Fibroblast of villous mesenchyme (primary cell): ENCODE measurements at regions not wholly inside any gene's neighbourhood (a gene's known extent, or its start where the extent isn't known, plus 50 kb on each side); places are given as distances from the start of the nearest gene placed in this dataset.
"Not testable (repeated sequence)": the region's sequence is repeated elsewhere in the genome, so short reads cannot be mapped to it uniquely, and the experiment has no call there.

Source experiments
- DNase-seq: peaks from one replicate; pipeline ENCODE4 v3.0.0-alpha.2; 2010; ENCODE audit warnings: low read depth
- H3K4me3 ChIP-seq: 2 replicates; pipeline ENCODE4 v1.5.1; 2011; ENCODE audit warnings: low read depth, mild to moderate bottlenecking, low read length
- TF ChIP-seq, protein P1 (sequence below): IDR thresholded peaks from 2 replicates; pipeline ENCODE4 v1.5.1; 2012; ENCODE audit warnings: low read depth, mild to moderate bottlenecking, low read length; ENCODE audit not compliant: insufficient read depth

DNA sequence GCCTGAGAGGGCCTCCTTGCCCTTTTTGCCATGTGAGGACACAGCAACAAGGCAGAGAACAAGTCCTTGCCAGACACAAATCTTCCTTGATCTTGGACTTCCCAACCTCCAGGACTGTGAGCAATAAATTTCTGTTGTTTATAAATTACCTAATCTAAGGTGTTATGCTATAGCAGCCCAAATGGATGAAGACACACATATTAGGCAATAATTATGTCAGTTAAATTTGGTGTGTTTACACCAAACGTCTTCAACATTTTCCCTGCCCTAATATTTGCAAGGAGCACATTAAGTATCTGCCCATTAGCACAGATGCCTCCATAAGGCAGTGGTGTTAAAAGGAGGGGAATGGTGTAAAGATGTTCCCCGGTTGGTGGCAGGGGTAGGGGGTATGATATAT is 94.8 kb downstream of the ETS2 start:
- H3K4me3 ChIP-seq: no peak overlapping the region
- TF ChIP-seq, protein P1, sequence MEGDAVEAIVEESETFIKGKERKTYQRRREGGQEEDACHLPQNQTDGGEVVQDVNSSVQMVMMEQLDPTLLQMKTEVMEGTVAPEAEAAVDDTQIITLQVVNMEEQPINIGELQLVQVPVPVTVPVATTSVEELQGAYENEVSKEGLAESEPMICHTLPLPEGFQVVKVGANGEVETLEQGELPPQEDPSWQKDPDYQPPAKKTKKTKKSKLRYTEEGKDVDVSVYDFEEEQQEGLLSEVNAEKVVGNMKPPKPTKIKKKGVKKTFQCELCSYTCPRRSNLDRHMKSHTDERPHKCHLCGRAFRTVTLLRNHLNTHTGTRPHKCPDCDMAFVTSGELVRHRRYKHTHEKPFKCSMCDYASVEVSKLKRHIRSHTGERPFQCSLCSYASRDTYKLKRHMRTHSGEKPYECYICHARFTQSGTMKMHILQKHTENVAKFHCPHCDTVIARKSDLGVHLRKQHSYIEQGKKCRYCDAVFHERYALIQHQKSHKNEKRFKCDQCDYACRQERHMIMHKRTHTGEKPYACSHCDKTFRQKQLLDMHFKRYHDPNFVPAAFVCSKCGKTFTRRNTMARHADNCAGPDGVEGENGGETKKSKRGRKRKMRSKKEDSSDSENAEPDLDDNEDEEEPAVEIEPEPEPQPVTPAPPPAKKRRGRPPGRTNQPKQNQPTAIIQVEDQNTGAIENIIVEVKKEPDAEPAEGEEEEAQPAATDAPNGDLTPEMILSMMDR: no peak
- no peak for DNase-seq

DNA sequence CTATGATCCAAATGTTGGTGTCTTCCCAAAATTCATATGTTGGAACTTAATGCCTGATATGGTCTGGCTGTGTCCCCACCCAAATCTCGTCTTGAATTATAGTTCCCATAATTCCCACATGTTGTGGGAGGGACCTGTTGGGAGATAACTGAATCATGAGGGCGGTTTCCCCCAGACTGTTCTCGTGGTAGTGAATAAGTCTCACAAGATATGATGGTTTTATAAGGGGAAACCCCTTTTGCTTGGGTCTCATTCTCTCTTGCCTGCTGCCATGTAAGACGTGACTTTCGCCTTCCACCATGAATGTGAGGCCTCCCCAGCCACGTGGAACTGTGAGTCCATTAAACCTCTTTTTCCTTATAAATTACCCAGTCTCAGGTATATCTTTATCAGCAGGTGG is 94.3 kb downstream of the ETS2 start:
- not testable (repeated sequence) for DNase-seq, H3K4me3 ChIP-seq

DNA sequence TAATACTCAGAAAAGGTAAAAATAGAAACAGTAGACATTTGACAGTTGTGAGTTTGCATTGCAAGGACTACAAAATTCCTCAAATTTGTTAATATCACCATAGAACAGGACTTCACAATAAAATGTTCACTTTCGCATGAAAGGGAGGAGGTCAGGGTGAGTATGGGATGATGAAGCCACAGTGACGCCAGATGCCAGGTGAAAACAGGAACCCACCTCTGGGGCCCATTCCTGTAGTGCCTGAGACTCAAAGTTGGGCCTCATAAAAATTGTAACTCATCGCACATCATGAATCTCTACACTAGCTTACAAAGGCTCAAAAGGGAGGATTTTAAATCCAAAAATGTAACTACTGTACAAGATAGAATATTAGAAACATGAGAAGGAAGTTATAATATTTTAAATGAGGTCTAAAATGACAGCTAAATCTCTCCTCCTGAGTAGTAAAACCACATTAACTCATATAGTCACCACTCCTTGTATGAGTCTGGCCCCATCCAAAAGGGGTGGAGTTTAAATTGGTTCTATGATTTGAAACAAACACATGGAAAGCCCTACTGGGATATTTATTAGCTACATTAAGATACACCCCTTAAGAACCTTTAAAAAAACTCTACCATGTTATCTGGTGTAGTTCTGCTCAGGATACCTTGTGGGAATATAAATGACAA is 93.7 kb downstream of the ETS2 start:
- TF ChIP-seq, protein P1: no peak
- no peak for DNase-seq
- no peak overlapping the region for H3K4me3 ChIP-seq

DNA sequence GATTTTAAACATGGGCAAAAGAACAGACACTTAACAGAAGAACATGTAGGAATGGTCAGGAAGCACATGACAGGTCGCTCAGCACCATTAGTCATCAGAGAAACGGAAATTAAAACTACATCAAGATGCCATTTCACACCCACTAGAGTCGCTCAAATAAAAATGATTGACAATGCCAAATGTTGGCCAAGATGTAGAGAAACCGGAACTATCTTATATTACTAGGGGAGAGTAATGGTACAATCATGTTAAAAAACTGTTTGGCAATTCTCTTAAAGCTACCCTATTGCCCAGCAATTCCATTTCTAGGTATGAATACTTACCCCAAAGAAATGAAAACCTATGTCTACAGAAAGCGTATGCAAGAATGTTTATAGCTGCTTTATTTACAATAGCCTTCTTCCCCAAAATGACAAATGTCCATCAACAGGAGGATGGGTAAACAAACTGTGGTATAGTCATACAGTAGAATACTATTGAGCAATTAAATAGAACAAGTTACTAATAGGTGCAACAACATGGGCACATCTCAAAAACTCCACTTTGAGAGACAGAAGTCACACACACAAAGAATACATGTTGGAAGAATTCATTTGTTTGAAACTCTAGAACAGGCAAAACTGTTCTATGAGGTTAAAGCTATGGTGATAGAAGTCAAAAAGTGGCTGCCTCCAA is 92.8 kb downstream of the ETS2 start:
- TF ChIP-seq, protein P1: no peak
- no peak for DNase-seq
- H3K4me3 ChIP-seq: no peak overlapping the region

DNA sequence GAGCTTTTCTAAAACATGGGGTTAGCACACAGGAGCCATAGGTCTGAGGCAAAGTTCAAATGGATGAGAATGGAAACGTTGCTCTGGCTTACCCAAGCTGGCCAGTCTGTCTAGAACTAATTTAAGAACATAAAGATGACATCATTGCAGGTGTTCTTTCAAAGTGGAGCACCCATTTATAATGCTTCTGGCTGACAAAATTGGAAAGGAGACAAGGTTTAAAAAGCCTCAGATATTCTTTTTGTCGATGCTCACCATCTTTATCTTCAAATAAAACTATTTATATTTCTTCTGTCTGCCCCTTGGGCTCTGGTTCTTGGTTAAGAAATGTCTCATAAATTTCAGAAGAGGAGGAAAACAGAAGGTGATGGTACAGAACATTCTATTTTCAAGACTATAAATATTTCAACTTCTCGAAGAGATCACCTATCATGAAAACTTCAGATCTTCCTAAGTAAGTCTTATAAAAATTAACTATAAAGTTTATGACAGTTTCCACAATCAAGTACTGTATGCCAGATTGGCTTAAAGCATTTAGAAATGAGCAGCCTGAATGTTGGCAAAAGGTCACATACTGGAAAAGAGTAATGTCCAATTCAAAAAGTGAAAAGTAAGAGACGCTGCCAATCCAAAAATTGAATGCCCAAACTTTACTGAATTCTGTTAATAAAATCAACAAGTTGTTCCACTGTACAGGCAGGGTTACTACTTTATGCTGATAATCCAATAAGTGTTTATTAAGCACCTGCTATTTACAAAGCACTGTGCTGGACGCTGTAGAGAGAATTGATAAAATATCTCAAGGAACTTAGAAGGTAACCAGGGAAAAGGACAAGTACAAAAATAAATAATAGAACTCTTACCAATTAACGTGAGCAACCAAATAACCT is 92.0 kb downstream of the ETS2 start:
- no peak overlapping the region for H3K4me3 ChIP-seq
- no peak for DNase-seq
- TF ChIP-seq, protein P1: no peak

DNA sequence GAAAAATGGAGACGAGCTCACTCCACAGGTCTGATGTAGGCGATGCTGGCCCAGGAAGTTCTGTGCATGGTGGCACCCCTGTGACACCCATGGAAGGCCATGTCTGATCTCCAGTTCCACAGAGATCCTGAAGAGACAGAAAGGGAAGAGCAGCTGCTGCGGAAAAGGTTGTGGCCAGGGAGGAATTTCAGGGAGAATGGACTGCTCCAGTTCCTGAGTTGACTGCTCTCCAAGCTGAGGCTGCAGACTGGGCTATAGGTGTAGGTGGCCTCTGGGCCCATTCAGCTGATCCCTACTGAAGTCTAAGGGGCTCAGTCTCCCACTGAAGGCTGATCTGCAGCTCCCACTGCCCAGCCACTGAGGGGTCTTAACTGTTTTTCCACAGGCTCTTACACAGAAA is 89.2 kb downstream of the ETS2 start:
- no peak for DNase-seq
- H3K4me3 ChIP-seq: no peak overlapping the region
- TF ChIP-seq, protein P1: no peak

DNA sequence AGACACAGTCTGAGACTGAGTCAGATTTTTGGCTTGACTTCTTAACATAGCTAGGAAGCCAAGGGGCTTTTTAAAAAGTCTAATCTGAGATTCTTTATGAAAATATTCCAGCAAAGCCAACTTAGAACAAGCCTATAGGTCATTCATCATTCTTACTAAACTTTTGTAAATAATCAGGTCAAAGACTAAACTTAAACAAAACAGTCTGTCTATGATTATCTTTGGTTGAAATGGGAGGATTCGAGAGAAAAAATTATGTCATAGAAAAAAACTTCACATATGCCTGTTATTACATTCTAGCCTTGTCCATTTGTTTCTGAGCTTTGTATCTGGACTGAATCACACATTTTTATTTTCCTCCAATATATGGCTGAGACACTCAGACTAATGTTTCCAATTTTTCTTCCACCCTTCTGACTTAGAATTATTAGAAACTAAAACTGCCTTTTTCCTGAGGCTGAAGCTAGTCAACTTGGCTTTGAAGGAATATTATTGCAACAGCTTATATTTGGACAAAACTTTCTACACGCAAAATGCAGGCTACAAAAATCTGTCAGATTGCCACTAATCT is 83.3 kb downstream of the ETS2 start:
- H3K4me3 ChIP-seq: no peak overlapping the region
- DNase-seq: no peak
- TF ChIP-seq, protein P1: no peak
